ENCODE measurements at regions not wholly inside any gene's neighbourhood (a gene's known extent, or its start where the extent isn't known, plus 50 kb on each side); places are given as distances from the start of the nearest gene placed in this dataset.

- TF ChIP-seq POLR2A (IDR thresholded peaks at IDR 0.05; ENCODE audit: low read length) (no peak), GATA1 (IDR thresholded peaks at IDR 0.05; ENCODE audit: low read depth, low read length) (no peak)
Measured at GRCh38 chr21:15568516-15568915, 161.3 kb upstream of the USP25 start.

Data from erythroblast (primary cell).